ENCODE measurements at regions not wholly inside any gene's neighbourhood (a gene's known extent, or its start where the extent isn't known, plus 50 kb on each side); places are given as distances from the start of the nearest gene placed in this dataset.
"Not testable (repeated sequence)": the region's sequence is repeated elsewhere in the genome, so short reads cannot be mapped to it uniquely, and the experiment has no call there.

GRCh38 chr3:176302271-176302670 lies 895.0 kb downstream of the TBL1XR1 start:
- DNase-seq: no peak

DNA sequence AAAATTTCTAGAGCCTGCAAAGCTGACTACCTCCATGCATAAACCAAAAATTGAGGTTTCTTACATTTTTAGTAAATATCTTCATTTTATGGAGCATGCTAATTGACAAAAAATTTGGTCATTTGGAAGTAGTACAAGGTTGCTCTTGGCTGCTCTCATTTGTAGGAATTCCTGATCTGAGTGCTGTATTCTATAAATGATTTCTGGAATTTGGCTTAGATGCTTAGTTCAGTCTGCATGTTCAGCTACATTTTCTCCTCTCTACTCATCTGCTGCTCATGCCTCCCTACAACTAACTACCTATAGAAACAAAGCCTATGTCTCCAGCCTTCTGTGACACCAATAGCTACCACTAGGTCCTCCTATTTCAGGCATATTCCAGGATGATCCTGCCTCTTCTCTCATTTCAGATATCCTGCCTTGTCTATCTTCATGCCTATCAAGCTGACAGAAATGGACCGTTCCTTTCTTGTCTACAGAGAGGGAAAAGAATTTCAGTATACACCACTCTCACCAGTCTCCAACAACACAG lies 901.1 kb downstream of the TBL1XR1 start:
- DNase-seq: no peak

DNA sequence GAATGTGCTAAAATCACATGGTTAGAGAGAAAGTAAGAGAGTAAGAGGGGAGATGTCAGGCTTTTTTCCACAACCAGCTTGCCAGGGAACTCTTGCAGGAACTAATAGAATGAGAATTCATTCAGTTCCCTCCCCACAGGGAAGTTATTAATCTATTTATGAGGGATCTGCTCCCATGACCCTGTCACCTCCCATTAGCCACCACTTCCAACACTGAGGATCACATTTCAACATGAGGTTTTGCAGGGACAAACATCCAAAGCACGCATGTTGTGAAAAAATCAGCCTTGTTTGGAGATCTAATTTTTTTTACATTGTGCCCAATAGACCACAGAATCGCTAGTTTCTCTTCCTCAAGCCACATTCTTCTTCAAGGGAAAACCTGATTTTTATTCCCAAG lies 904.0 kb downstream of the TBL1XR1 start:
- no peak for DNase-seq

DNA sequence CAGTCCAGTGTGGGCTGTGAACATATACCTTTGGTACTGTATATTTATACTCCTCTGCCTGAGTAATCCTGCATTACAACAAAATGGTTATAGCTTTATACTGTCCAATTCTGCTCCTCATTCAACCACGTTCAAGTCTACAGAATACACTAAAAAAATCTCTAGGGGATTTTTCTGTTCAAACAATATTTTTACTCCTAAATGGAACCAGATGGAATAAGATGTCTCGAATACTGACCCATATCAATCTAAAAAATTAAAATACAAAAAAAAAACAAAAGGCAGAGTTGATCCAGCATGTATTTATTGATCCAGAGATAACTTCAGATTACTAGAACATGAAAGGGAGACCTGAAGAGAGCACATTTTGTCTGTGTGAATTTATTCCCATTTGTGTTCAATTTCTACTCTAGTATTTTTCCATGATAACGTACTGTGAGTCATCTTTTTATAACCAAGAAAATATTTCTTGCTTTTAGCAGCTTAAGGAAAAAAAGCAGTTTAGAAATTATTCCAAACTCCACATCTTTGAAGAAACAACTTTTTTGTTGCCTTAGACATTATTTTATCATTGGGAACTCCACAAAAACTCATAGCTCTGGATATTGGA lies 910.7 kb downstream of the TBL1XR1 start:
- no peak for DNase-seq

DNA sequence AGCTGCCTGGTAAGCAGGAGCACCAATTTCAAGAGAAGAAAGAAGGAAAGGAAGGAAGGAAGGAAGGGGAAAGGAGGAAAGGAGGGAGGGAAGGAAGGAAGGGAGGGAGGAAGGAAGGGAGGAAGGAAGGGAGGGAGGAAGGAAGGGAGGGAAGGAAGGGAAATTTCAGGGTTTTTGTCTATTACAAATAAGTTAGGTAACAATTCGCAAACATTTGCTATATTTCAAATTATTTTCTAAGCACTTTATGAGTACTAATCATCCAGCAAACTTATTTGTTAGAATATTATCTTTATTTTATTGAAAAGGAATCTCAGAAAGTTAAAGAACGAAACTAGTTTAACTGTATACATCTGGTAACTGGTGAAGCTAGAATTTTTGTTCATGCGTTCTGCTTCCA lies 921.7 kb downstream of the TBL1XR1 start:
- no peak for DNase-seq

- DNase-seq: no peak
These were observed 922.2 kb downstream of the TBL1XR1 start for GRCh38 chr3:176275113-176275512.

GRCh38 chr3:176274161-176274560 lies 923.1 kb downstream of the TBL1XR1 start:
- DNase-seq: no peak

DNA sequence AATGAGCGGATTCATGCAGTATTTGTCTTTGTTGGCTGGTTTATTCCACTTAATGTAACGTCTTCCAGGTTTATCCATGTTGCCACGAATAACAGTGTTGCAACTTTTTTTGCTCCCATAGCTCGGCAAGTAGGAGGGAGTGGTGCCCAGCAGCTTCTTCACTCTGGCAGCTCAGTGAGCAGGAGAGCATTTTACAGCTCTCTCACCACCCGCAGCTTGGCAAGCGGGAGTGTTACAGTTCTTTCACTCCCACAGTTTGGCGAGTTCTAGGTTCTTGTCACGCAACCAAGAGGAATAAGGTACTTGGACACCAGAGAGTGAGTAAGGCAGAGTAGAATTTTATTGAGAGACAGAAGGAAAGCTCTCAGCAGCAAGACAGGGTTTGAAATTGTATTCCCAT lies 935.2 kb downstream of the TBL1XR1 start:
- no peak for DNase-seq

DNA sequence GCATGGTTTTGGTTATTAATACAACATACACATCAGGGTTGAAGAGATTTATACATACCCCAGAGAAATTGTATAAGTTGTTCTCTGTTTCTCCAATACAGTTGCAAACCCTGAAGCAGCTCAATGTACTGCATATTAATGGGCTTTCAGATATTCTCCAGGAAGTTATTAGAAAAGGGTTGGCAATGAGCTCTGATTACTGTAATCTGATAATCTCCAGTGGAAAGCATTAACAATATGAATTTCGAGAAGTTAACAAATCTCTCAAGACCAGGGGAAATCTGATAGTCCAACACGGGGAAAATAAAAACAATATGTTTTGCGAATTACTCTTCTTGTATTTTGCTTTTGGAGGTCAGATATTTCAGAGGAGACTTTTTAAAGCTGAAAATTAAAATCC lies 950.1 kb downstream of the TBL1XR1 start:
- no peak for DNase-seq

GRCh38 chr3:176219970-176220369 lies 977.3 kb downstream of the TBL1XR1 start:
- no peak for DNase-seq

- DNase-seq: no peak
These were observed 982.5 kb downstream of the TBL1XR1 start for GRCh38 chr3:176214758-176215157.

DNA sequence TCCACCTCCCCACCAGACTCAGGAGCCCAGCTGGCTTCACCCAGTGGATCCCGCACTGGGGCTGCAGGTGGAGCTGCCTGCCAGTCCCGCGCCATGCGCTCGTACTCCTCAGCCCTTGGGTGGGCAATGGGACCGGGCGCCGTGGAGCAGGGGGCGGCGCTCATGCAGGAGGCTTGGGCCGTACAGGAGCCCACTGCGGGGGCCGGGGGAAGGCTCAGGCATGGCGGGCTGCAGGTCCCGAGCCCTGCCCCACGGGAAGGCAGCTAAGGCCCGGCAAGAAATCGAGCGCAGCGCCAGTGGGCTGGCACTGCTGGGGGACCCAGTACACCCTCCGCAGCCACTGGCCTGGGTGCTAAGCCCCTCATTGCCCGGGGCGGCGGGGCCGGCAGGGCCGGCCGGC lies 984.0 kb downstream of the TBL1XR1 start:
- DNase-seq: not testable (repeated sequence)

- no peak for DNase-seq
These were observed 988.4 kb downstream of the TBL1XR1 start for GRCh38 chr3:176208915-176209314.

- no peak for DNase-seq
These were observed 989.0 kb downstream of the TBL1XR1 start for GRCh38 chr3:176208283-176208682.

GRCh38 chr3:176206809-176207208 lies 990.5 kb downstream of the TBL1XR1 start:
- no peak for DNase-seq

DNA sequence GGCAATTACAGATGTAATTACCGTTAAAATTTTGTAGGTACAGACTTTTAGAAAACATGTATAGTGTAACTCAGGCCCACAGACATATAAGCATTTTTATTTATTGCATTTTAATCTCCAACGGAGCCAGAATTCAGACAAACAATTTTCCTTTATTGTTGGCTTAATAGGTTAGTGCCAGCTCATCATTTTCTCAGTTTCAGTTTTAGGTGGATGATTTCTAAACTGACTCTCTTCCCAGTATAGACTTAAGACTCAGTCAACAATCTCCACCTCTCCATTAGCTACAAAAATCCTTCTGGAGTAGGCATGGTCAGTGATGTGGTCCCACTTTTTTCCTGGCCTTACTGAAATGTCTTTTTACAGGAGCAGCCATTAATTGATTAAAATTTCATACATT lies 994.6 kb downstream of the TBL1XR1 start:
- no peak for DNase-seq

GRCh38 chr3:176193032-176193730 lies 1004.1 kb downstream of the TBL1XR1 start:
- DNase-seq: no peak

- DNase-seq: no peak
These were observed 1006.5 kb downstream of the TBL1XR1 start for GRCh38 chr3:176190755-176191154.

GRCh38 chr3:176183181-176183580 lies 1014.1 kb downstream of the TBL1XR1 start:
- no peak for DNase-seq

DNA sequence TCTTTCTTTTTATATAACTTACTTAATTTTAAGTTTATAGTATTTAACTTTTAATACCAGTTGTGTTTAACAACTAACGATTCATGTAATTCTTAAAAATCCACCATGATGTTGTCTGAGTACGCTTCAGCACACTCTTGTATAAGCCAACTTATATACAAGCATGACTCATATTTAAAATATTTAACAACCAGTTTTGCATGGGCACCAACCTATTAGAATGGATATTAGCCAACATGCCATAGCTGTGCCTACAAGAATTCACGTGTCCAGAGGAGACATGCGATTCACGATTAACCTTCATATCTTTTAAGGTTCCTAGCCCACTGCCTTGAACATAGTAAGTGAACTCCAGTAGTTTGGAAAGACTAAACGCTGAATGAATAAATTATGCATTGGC lies 1023.2 kb downstream of the TBL1XR1 start:
- no peak for DNase-seq

- no peak for DNase-seq
These were observed 1024.8 kb downstream of the TBL1XR1 start for GRCh38 chr3:176172492-176172891.

GRCh38 chr3:176167272-176167671 lies 1030.0 kb downstream of the TBL1XR1 start:
- no peak for DNase-seq

DNA sequence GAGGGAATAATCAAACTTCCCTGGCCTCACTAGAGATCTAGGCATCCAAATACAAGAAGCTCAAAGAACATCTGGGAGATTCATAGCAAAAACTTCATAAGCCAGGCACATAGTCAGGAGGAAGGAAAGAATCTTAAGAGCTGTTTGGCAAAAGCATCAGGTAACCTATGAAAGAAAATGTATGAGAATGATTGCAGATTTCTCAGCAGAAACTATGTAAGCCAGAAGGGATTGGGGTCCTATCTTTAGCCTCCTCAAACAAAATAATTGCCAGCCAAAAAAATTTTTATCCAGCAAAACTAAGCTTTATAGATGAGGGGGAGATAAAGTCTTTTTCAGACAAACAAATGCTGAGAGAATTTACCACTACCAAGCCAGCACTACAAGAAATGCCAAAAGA lies 1036.3 kb downstream of the TBL1XR1 start:
- no peak for DNase-seq

- no peak for DNase-seq
These were observed 1037.5 kb downstream of the TBL1XR1 start for GRCh38 chr3:176159796-176160195.

DNA sequence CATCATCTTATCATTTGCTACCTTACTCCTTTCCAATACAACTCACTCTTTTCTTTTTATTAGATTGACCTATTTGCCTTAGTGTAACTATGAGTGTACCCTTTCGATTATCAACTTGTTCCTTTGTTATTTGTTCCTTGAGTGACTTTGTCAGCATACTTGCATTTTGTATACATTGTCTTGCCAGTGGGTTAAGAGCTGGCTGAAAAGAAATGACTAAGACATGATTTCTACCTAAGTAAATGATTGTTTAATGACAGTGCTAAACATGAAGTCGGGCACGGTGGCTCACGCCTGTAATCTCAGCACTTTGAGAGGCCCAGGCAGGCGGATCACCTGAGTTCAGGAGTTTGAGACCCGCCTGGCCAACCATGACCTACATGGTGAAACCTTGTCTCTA lies 1042.3 kb downstream of the TBL1XR1 start:
- no peak for DNase-seq
